Pancreas (tissue), 10 donors: ENCODE measurements at regions not wholly inside any gene's neighbourhood (a gene's known extent, or its start where the extent isn't known, plus 50 kb on each side); places are given as distances from the start of the nearest gene placed in this dataset.
"Not testable (repeated sequence)": the region's sequence is repeated elsewhere in the genome, so short reads cannot be mapped to it uniquely, and the experiment has no call there.

ENCODE experiments used
- ATAC-seq, 4 donors: fragments of 200-7000 bp; cut with Tn5 transposase; one replicate each; pipeline versions ENCODE4 v1.8.0 to v1.9.1; 2020; ENCODE audit warnings: mild to moderate bottlenecking in 4 of 4, moderate library complexity in 4 of 4
- DNase-seq, 6 donors: peaks; one replicate each; pipeline ENCODE4 v3.0.0-alpha.2; 2020
- FAIRE-seq: peaks from 2 replicates; lab custom pipeline; 2012; peaks lifted over from hg19 to GRCh38; lab: Jason Lieb, UNC
- H3K27ac ChIP-seq, 4 donors: fragments of 200-600 bp; sonication (generic); 1 replicate in 3 of 4; 2 replicates in 1 of 4; pipeline versions ENCODE4 v1.5.0 to v1.8.0; 2020
- H3K27me3 ChIP-seq, 4 donors: fragments of 200-600 bp; one replicate each; pipeline ENCODE4 v1.8.0; 2021
- H3K36me3 ChIP-seq, 3 donors: fragments of 200-600 bp; sonication (generic) in 1 of 3; one replicate each; pipeline versions ENCODE4 v1.5.0 to v1.8.0; 2020 to 2021
- H3K4me1 ChIP-seq, 3 donors: fragments of 200-600 bp; one replicate each; pipeline ENCODE4 v1.8.0; 2021
- H3K4me3 ChIP-seq, 4 donors: fragments of 200-600 bp; sonication (generic) in 2 of 4; one replicate each; pipeline versions ENCODE4 v1.5.0 to v1.8.0; 2020 to 2021
- H3K9me3 ChIP-seq, 4 donors: fragments of 200-600 bp; one replicate each; pipeline ENCODE4 v1.8.0; 2021
- WGBS, 2 donors: extraction: QIAGEN DNeasy Blood & Tissue Kit; methylation state at CpG; one replicate each; pipeline ENCODE4 v1.1.7; 2013; 5-methylcytosine and 5-hydroxymethylcytosine counted together
- intact Hi-C, 3 donors: fragments of 100-400 bp; cut with DNase I; formaldehyde crosslinking; loops; one replicate each; pipeline versions ENCODE4 v1.11.1 to v1.14.2; 2022
- TF ChIP-seq, protein P1 (sequence below), 4 donors: fragments of 200-600 bp; sonication (generic) in 3 of 4; IDR thresholded peaks; one replicate each; pipeline versions ENCODE4 v1.5.0 to v1.8.0; 2021; ENCODE audit warnings: antibody characterized with exemption in 4 of 4
- donor health status: healthy with polysubstance abuse.
- donor health status: DM: no; HTN: no; CAD: no; lungs with moderate emphysema.
- donor health status: DM: no; HTN: no; CAD: no.
- donor health status: control.
- donor health status: control.
- donor health status: Bipolar disorder and iron deficiency.
- donor health status: DM: yes; HTN: yes; CAD: no.
- donor health status: DM: no; HTN: no; CAD: no.
- donor health status: DM: no; HTN: no; CAD: no.
- donor health status: DM: yes; HTN: yes; CAD: no.

DNA sequence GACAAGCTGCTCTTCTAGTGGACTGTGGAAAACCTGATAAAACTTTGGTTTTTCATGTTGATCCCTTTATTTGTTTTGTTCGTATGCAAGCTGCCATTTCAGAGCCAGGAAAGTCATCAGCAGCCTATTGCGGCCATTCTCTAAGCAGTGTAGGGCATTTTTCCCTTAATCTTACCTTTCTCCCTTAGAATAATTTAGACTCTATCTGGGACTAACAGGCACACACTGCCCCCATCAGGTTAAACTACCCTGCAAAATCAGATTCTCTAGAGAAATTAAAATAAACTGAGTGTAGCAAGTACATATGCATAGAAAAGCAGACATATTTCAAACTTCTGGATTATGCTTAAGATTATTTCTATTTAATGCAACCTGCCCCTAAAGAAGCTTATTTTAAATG, 347.5 kb downstream of the METTL4 start:
- FAIRE-seq (no peak), DNase-seq (peak in 1 of 6 donors; percentile 18), ATAC-seq (peak; percentile 70 to 92 (median 83))
- TF ChIP-seq, protein P1, sequence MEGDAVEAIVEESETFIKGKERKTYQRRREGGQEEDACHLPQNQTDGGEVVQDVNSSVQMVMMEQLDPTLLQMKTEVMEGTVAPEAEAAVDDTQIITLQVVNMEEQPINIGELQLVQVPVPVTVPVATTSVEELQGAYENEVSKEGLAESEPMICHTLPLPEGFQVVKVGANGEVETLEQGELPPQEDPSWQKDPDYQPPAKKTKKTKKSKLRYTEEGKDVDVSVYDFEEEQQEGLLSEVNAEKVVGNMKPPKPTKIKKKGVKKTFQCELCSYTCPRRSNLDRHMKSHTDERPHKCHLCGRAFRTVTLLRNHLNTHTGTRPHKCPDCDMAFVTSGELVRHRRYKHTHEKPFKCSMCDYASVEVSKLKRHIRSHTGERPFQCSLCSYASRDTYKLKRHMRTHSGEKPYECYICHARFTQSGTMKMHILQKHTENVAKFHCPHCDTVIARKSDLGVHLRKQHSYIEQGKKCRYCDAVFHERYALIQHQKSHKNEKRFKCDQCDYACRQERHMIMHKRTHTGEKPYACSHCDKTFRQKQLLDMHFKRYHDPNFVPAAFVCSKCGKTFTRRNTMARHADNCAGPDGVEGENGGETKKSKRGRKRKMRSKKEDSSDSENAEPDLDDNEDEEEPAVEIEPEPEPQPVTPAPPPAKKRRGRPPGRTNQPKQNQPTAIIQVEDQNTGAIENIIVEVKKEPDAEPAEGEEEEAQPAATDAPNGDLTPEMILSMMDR (IDR thresholded peaks at IDR 0.05) = peak in 3 of 4 donors; percentile 19 to 27 (median 24)
- Histone ChIP-seq H3K36me3 (no peaks in the 10 kb centered on the region), H3K4me3 (peak overlapping the region in 1 of 4 donors; percentile 17), H3K27ac (no peak overlapping the region), H3K9me3 (no peaks in the 10 kb centered on the region), H3K27me3 (no peaks in the 10 kb centered on the region), H3K4me1 (peaks cover 0 to 8% (median 0%) of the 10 kb centered on the region in 3 donors)
- WGBS, 2 donors = 8 to 9% methylated on average over 2 of the region's 2 CpGs
- intact Hi-C loops = no loop called here

DNA sequence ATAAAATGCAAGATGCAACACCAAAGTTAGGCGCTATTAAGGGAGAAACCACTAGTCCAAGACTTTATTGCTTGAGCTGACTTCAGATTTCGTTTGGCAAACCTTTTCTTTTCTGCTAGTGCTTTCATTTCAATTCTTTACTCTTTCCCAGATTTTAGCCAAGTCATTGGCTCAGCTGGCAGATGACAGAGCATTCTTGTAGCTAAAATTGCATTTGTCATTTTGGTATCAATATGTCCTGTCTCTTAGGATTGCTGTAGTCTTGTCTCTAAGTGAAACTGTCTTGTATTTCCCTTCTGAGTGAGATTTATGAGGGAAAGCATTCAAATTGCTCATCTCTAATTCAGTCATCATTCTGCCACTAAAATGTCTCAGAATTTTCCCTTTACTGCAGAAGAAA, 335.1 kb downstream of the METTL4 start:
- Histone ChIP-seq H3K27ac (no peak overlapping the region), H3K27me3 (peaks cover 0 to 4% (median 2%) of the 10 kb centered on the region in 4 donors), H3K4me1 (no peaks in the 10 kb centered on the region), H3K9me3 (no peaks in the 10 kb centered on the region), H3K4me3 (no peak overlapping the region), H3K36me3 (no peaks in the 10 kb centered on the region)
- DNase-seq (no peak), FAIRE-seq (no peak), ATAC-seq (no peak)
- intact Hi-C loops = loop anchor here in 1 of 3 donors (10.0 kb wide), 1 partner anchor 59 kb away; no protein-coding TSS in a partner anchor
- TF ChIP-seq, protein P1 (IDR thresholded peaks at IDR 0.05) = no peak
- 55 to 66% methylated on average over 2 of the region's 2 CpGs for WGBS, 2 donors

- no peaks in the 10 kb centered on the region for H3K9me3 ChIP-seq
- H3K36me3 ChIP-seq = no peaks in the 10 kb centered on the region
- 27 to 40% methylated on average over 7 of the region's 7 CpGs for WGBS, 2 donors
- no peak overlapping the region for H3K4me3 ChIP-seq
- no peaks in the 10 kb centered on the region for H3K4me1 ChIP-seq
- ATAC-seq = no peak
- peaks cover 0 to 4% (median 2%) of the 10 kb centered on the region in 4 donors for H3K27me3 ChIP-seq
- FAIRE-seq = no peak
- TF ChIP-seq, protein P1 (IDR thresholded peaks at IDR 0.05) = no peak
- intact Hi-C loops = loop anchor here in 1 of 3 donors (10.0 kb wide), 1 partner anchor 57 kb away; no protein-coding TSS in a partner anchor
- no peak for DNase-seq
- no peak overlapping the region for H3K27ac ChIP-seq
Observed at GRCh38 chr18:2237706-2238105, 333.6 kb downstream of the METTL4 start.

DNA sequence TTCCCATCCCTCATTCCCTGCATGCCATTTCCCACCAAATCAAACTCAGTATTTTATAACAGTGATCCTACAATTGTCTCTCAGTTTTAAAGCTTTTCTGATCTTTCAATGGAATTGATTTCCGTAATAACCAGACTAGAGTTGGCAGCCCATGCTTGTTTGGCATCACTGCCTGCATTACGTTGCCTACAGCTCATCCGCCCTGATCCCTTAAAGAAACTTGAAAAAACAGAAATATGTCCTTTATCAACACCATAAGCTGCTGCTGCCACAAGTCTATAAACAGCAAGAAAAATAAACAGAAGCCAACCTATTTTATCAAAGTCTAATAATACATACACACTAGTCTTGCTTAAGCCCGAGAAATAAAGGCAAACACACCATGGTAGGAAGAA, 331.0 kb downstream of the METTL4 start:
- no peaks in the 10 kb centered on the region for H3K27me3 ChIP-seq
- TF ChIP-seq, protein P1 (IDR thresholded peaks at IDR 0.05) = no peak
- no peak for FAIRE-seq
- WGBS, 2 donors = 33 to 38% methylated on average over 4 of the region's 4 CpGs
- H3K4me3 ChIP-seq = no peak overlapping the region
- ATAC-seq = no peak
- intact Hi-C loops = no loop called here
- DNase-seq = no peak
- H3K9me3 ChIP-seq = no peaks in the 10 kb centered on the region
- H3K4me1 ChIP-seq = no peaks in the 10 kb centered on the region
- no peak overlapping the region for H3K27ac ChIP-seq
- no peaks in the 10 kb centered on the region for H3K36me3 ChIP-seq

GRCh38 chr18:2244641-2245040, 326.7 kb downstream of the METTL4 start:
- H3K9me3 ChIP-seq = no peaks in the 10 kb centered on the region
- FAIRE-seq (no peak), ATAC-seq (no peak), DNase-seq (no peak)
- intact Hi-C loops = no loop called here
- no peak overlapping the region for H3K4me3 ChIP-seq
- H3K4me1 ChIP-seq = no peaks in the 10 kb centered on the region
- no peak overlapping the region for H3K27ac ChIP-seq
- TF ChIP-seq, protein P1 (IDR thresholded peaks at IDR 0.05) = no peak
- no peaks in the 10 kb centered on the region for H3K36me3 ChIP-seq
- H3K27me3 ChIP-seq = no peaks in the 10 kb centered on the region

DNA sequence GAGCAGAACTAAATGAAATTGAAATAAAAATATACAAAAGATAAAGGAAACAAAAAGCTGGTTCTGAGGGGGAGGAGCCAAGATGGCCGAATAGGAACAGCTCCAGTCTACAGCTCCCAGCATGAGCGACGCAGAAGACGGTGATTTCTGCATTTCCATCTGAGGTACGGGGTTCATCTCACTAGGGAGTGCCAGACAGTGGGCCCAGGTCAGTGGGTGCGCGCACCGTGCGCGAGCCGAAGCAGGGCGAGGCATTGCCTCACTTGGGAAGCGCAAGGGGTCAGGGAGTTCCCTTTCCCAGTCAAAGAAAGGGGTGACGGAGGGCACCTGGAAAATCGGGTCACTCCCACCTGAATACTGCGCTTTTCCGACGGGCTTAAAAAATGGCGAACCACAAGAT, 324.2 kb downstream of the METTL4 start:
- DNase-seq, H3K9me3 ChIP-seq, H3K36me3 ChIP-seq, H3K27ac ChIP-seq, H3K4me3 ChIP-seq, H3K4me1 ChIP-seq, H3K27me3 ChIP-seq, FAIRE-seq, ATAC-seq, intact Hi-C loops: not testable (repeated sequence)
- 91% methylated on average over 17 to 19 of the region's 19 CpGs for WGBS, 2 donors
